Uterus (tissue), 3 donors: ENCODE measurements at regions not wholly inside any gene's neighbourhood (a gene's known extent, or its start where the extent isn't known, plus 50 kb on each side); places are given as distances from the start of the nearest gene placed in this dataset.

Experiments used
- DNase-seq, 2 donors: peaks; one replicate each; pipeline ENCODE4 v3.0.0-alpha.2; 2019 to 2020
- H3K27ac ChIP-seq, 2 donors: fragments of 200-600 bp; sonication (generic); 1 replicate in 1 of 2; 2 replicates in 1 of 2; pipeline ENCODE4 v1.5.1; 2016 to 2018
- H3K27me3 ChIP-seq, 2 donors: fragments of 200-600 bp; sonication (generic); one replicate each; pipeline ENCODE4 v1.5.1; 2018 to 2019; ENCODE audit warnings: control low read depth in 1 of 2
- H3K36me3 ChIP-seq, 2 donors: fragments of 200-600 bp; sonication (generic); one replicate each; pipeline ENCODE4 v1.5.1; 2019; ENCODE audit warnings: control low read depth in 1 of 2
- H3K4me1 ChIP-seq, 2 donors: fragments of 200-600 bp; sonication (generic); one replicate each; pipeline ENCODE4 v1.5.1; 2018 to 2019; ENCODE audit warnings: control low read depth in 1 of 2
- H3K4me3 ChIP-seq, 2 donors: fragments of 200-600 bp; sonication (generic); 1 replicate in 1 of 2; 2 replicates in 1 of 2; pipeline ENCODE4 v1.5.1; 2018 to 2019; ENCODE audit warnings: mild to moderate bottlenecking in 1 of 2
- H3K9me3 ChIP-seq, 2 donors: fragments of 200-600 bp; sonication (generic); one replicate each; pipeline ENCODE4 v1.5.1; 2019; ENCODE audit warnings: control low read depth in 1 of 2
- POLR2A ChIP-seq, 2 donors: fragments of 450-650 bp; IDR thresholded peaks; one replicate each; pipeline ENCODE4 v1.6.1; 2016; ENCODE audit warnings: antibody characterized with exemption in 2 of 2, mild to moderate bottlenecking in 1 of 2, moderate library complexity in 1 of 2
- intact Hi-C: fragments of 100-400 bp; cut with DNase I; formaldehyde crosslinking; loops from one replicate; pipeline ENCODE4 v1.15.1; 2023; ENCODE audit warnings: low total_unique reads
- TF ChIP-seq, protein P1 (sequence below), 4 experiments: fragments of 200-600 bp in 2 of 4; fragments of 450-650 bp in 2 of 4; sonication (generic) in 2 of 4; IDR thresholded peaks; one replicate each; pipeline ENCODE4 v1.5.1; 2016 to 2019; ENCODE audit warnings: antibody characterized with exemption in 4 of 4, mild to moderate bottlenecking in 2 of 4, moderate library complexity in 1 of 4
- donor health status: DM: yes; HTN: yes; CAD: no.

DNA sequence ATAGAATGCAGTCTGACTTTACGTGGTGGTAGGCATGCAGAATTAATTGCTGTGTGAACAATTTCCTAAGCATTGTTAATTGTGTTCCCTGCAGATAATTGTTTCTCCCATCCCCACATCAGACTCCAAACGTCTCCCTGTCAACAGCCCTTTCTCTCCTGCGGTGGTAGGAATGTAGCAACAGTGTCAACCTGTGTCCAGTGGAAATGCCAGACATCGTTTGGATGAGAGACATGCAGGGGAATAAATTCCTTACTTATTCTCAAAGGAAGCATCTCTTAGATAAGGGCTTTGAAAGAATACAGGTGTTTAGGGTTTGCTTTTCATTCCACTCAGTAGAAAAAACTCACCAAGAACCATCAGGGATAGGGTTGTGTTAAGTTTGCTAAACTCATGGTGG, 245.3 kb upstream of the WWC1 start:
- no peaks in the 10 kb centered on the region for H3K27me3 ChIP-seq
- no peak for DNase-seq
- no peaks in the 10 kb centered on the region for H3K9me3 ChIP-seq
- TF ChIP-seq, protein P1, sequence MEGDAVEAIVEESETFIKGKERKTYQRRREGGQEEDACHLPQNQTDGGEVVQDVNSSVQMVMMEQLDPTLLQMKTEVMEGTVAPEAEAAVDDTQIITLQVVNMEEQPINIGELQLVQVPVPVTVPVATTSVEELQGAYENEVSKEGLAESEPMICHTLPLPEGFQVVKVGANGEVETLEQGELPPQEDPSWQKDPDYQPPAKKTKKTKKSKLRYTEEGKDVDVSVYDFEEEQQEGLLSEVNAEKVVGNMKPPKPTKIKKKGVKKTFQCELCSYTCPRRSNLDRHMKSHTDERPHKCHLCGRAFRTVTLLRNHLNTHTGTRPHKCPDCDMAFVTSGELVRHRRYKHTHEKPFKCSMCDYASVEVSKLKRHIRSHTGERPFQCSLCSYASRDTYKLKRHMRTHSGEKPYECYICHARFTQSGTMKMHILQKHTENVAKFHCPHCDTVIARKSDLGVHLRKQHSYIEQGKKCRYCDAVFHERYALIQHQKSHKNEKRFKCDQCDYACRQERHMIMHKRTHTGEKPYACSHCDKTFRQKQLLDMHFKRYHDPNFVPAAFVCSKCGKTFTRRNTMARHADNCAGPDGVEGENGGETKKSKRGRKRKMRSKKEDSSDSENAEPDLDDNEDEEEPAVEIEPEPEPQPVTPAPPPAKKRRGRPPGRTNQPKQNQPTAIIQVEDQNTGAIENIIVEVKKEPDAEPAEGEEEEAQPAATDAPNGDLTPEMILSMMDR (IDR thresholded peaks at IDR 0.05), result no peak
- TF ChIP-seq POLR2A (IDR thresholded peaks at IDR 0.05), result no peak
- H3K4me3 ChIP-seq, result no peak overlapping the region
- no peaks in the 10 kb centered on the region for H3K4me1 ChIP-seq
- intact Hi-C loops, result no loop called here
- H3K36me3 ChIP-seq, result no peaks in the 10 kb centered on the region
- no peak overlapping the region for H3K27ac ChIP-seq

DNA sequence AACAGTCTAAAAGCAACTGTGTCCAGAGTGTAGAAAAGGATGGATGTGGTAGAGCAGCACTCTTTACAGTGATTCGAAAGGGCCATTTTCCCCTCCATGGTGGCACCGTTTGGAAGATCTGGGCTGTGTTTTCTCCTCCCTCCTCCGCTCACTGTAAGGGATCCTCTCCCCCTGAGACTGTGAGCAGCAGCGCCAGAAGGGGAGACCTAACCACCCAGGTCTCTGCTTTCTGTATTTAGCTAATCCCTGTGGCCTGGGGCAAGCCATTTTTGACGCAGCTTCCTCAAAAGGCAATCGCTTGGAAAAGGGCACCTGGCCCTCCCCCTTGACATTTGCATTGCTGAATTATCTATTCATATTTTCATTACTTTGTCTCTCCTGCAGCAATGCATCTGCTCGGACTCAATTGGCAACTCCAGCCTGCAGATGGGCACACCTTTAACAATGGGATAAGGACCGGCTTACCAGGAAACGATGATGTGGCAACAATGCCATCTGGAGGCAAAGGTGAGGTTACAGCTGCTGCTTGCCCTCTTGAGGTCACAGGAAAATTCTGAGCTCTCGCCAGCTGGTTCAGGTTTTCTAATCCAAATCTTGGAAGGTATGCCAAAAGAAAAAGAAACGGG, 244.3 kb upstream of the WWC1 start:
- H3K27ac ChIP-seq, result no peak overlapping the region
- TF ChIP-seq, protein P1 (IDR thresholded peaks at IDR 0.05), result peak in 1 of 4 experiments; percentile 18
- no peak for TF ChIP-seq POLR2A (IDR thresholded peaks at IDR 0.05)

DNA sequence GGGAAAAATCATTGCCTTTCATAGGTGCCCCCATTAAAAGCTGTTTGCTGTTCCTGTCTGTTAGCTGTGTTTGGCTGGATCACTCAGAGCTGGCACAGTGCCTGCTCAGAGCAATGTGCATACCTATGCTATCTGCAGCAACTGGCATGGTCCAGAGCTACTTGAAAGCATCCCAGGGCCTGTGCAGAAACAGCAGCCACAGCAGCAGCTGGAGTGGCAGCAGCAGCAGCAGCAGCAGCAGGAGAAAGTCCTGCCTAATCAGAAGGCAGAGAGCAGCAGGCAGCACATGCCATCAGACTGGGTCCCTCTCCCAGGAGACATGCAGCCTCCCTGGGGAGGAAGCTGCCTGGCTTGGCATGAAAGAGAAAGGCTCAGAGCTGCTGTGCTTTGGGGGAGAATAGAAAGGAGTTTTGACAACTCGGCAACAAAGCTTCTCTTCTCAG, 243.8 kb upstream of the WWC1 start:
- DNase-seq, result no peak
- H3K27me3 ChIP-seq, result no peaks in the 10 kb centered on the region
- intact Hi-C loops, result no loop called here
- H3K9me3 ChIP-seq, result no peaks in the 10 kb centered on the region
- H3K27ac ChIP-seq, result no peak overlapping the region
- no peaks in the 10 kb centered on the region for H3K36me3 ChIP-seq
- H3K4me3 ChIP-seq, result no peak overlapping the region
- H3K4me1 ChIP-seq, result no peaks in the 10 kb centered on the region
- TF ChIP-seq POLR2A (IDR thresholded peaks at IDR 0.05), result no peak
- TF ChIP-seq, protein P1 (IDR thresholded peaks at IDR 0.05), result no peak

More for the DNA sequence above, 244.3 kb upstream of the WWC1 start:
- no peaks in the 10 kb centered on the region for H3K4me1 ChIP-seq
- no peaks in the 10 kb centered on the region for H3K36me3 ChIP-seq
- DNase-seq, result no peak
- H3K27me3 ChIP-seq, result no peaks in the 10 kb centered on the region
- H3K4me3 ChIP-seq, result no peak overlapping the region
- intact Hi-C loops, result no loop called here
- no peaks in the 10 kb centered on the region for H3K9me3 ChIP-seq

DNA sequence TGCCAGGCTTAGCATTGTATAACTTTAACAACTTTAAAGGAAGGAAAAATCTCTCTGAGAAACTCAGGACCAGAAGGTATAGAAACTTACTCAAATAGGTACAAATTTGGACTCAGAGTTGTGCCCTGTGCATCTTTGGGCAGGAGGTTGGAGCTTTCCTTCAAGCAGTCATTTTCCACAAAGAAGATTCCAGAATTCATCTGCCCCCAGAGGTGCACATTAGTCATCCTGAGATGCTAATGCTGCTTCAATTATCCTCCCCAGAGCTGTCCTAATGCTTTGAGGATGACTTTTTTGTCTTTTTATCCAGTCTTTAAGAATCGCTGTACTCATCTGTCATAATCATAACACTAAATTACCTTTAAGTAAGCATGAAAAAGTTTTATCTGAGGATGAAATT, 243.0 kb upstream of the WWC1 start:
- TF ChIP-seq POLR2A (IDR thresholded peaks at IDR 0.05), result no peak
- TF ChIP-seq, protein P1 (IDR thresholded peaks at IDR 0.05), result no peak
- Histone ChIP-seq H3K9me3 (no peaks in the 10 kb centered on the region), H3K27ac (no peak overlapping the region), H3K27me3 (no peaks in the 10 kb centered on the region), H3K36me3 (no peaks in the 10 kb centered on the region), H3K4me3 (no peak overlapping the region), H3K4me1 (no peaks in the 10 kb centered on the region)
- no peak for DNase-seq
- intact Hi-C loops, result no loop called here

DNA sequence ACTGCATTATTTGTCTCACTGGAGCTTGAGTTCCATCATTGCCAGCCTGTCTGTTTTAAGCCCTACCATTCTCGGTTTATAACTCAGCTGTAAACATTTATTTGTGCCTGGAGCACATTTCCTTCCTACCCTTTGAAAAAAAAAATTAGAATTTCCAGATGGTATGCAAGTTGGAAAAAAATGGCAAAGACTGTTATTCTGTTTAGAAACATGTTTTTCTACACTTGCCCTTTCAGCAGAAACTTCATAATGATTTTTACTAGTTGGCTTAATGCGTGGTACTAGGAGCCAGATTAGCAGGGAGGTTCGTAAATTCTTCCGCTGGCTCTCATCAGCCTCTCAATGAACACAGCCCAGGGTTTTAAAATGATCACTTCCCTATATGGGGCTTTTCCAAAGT, 238.8 kb upstream of the WWC1 start:
- Histone ChIP-seq H3K4me1 (no peaks in the 10 kb centered on the region), H3K27me3 (no peaks in the 10 kb centered on the region), H3K36me3 (no peaks in the 10 kb centered on the region), H3K27ac (no peak overlapping the region), H3K9me3 (no peaks in the 10 kb centered on the region), H3K4me3 (no peak overlapping the region)
- TF ChIP-seq, protein P1 (IDR thresholded peaks at IDR 0.05), result no peak
- TF ChIP-seq POLR2A (IDR thresholded peaks at IDR 0.05), result no peak
- intact Hi-C loops, result no loop called here
- DNase-seq, result no peak
